DOHH2 (cell line): ENCODE measurements at regions not wholly inside any gene's neighbourhood (a gene's known extent, or its start where the extent isn't known, plus 50 kb on each side); places are given as distances from the start of the nearest gene placed in this dataset.

ENCODE experiments used
- H3F3A ChIP-seq: fragments of 200-600 bp; sonication (generic), shearing (Covaris generic); 2 replicates; pipeline ENCODE4 v1.6.0; 2016; ENCODE audit warnings: antibody characterized with exemption, mild to moderate bottlenecking; ENCODE audit not compliant: control insufficient read depth, insufficient read depth
- H3K27ac ChIP-seq: fragments of 200-600 bp; sonication (generic); 2 replicates; pipeline ENCODE4 v1.5.1; 2014; ENCODE audit warnings: low read depth, mild to moderate bottlenecking, low read length, moderate library complexity
- H3K27me3 ChIP-seq: fragments of 200-600 bp; sonication (generic); 2 replicates; pipeline ENCODE4 v1.6.1; 2014; ENCODE audit warnings: mild to moderate bottlenecking, low read length, mixed read lengths; ENCODE audit not compliant: control insufficient read depth
- H3K36me3 ChIP-seq: fragments of 200-600 bp; sonication (generic); 2 replicates; pipeline ENCODE4 v1.6.1; 2014; ENCODE audit warnings: mild to moderate bottlenecking, low read length, moderate library complexity, mixed read lengths; ENCODE audit not compliant: control insufficient read depth
- H3K4me1 ChIP-seq: fragments of 200-600 bp; sonication (generic); 2 replicates; pipeline ENCODE4 v1.6.1; 2014; ENCODE audit warnings: mild to moderate bottlenecking, low read length, mixed read lengths; ENCODE audit not compliant: control insufficient read depth
- H3K4me2 ChIP-seq: fragments of 200-600 bp; sonication (generic); 2 replicates; pipeline ENCODE4 v1.6.0; 2014; ENCODE audit warnings: mild to moderate bottlenecking, low read length, moderate library complexity
- H3K4me3 ChIP-seq: fragments of 200-600 bp; sonication (generic); 2 replicates; pipeline ENCODE4 v1.5.1; 2014; ENCODE audit warnings: mild to moderate bottlenecking, low read length, mixed read lengths
- H3K79me2 ChIP-seq: fragments of 200-600 bp; sonication (generic); 2 replicates; pipeline ENCODE4 v1.6.1; 2014; ENCODE audit warnings: mild to moderate bottlenecking, low read length, mixed read lengths; ENCODE audit not compliant: control insufficient read depth
- H3K9me2 ChIP-seq: fragments of 200-600 bp; sonication (generic); replicated peaks from 2 replicates; pipeline ENCODE4 v1.6.1; 2014; ENCODE audit warnings: mild to moderate bottlenecking, low read length, mixed read lengths; ENCODE audit not compliant: control insufficient read depth
- H3K9me3 ChIP-seq: fragments of 200-600 bp; sonication (generic); 2 replicates; pipeline ENCODE4 v1.6.1; 2014; ENCODE audit warnings: antibody characterized with exemption, low read length, mixed read lengths; ENCODE audit not compliant: control insufficient read depth, insufficient read depth
- H4K20me1 ChIP-seq: fragments of 200-600 bp; sonication (generic); 2 replicates; pipeline ENCODE4 v1.6.0; 2014; ENCODE audit warnings: low read depth, mild to moderate bottlenecking, antibody characterized with exemption, low read length, moderate library complexity; ENCODE audit not compliant: control insufficient read depth, insufficient read depth
- CTCF ChIP-seq: fragments of 200-600 bp; sonication (generic); IDR thresholded peaks from one replicate; pipeline ENCODE4 v1.5.1; 2014; ENCODE audit warnings: antibody characterized with exemption, mild to moderate bottlenecking, low read depth, low read length; ENCODE audit not compliant: poor library complexity, severe bottlenecking
- EZH2phosphoT487 ChIP-seq: fragments of 200-600 bp; sonication (generic); IDR thresholded peaks from 2 replicates; pipeline ENCODE4 v1.6.1; 2017; ENCODE audit warnings: borderline replicate concordance, mild to moderate bottlenecking, antibody characterized with exemption, low read length, moderate library complexity, mixed read lengths

- Histone ChIP-seq H3K27me3 (no peaks in the 10 kb centered on the region), H4K20me1 (no peaks in the 10 kb centered on the region), H3K9me3 (no peaks in the 10 kb centered on the region), H3K9me2 (no peaks in the 10 kb centered on the region), H3K4me2 (no peak overlapping the region), H3F3A (no peaks in the 10 kb centered on the region), H3K4me1 (no peaks in the 10 kb centered on the region), H3K27ac (no peak overlapping the region), H3K4me3 (no peak overlapping the region), H3K79me2 (no peaks in the 10 kb centered on the region), H3K36me3 (no peaks in the 10 kb centered on the region)
- no peak for TF ChIP-seq CTCF
- no peak for TF ChIP-seq EZH2phosphoT487
These were observed 599.0 kb downstream of the CSNK1G3 start for GRCh38 chr5:124110942-124111341.

- Histone ChIP-seq H3K36me3 (no peaks in the 10 kb centered on the region), H3K79me2 (no peaks in the 10 kb centered on the region), H3K4me2 (no peak overlapping the region), H3K27ac (no peak overlapping the region), H3K4me3 (no peak overlapping the region), H3K9me2 (no peaks in the 10 kb centered on the region), H4K20me1 (no peaks in the 10 kb centered on the region), H3K9me3 (no peaks in the 10 kb centered on the region), H3K4me1 (no peaks in the 10 kb centered on the region), H3K27me3 (no peaks in the 10 kb centered on the region), H3F3A (no peaks in the 10 kb centered on the region)
- TF ChIP-seq CTCF (no peak), EZH2phosphoT487 (no peak)
These were observed 593.3 kb downstream of the CSNK1G3 start for GRCh38 chr5:124105326-124105725.

- Histone ChIP-seq H3K27ac (no peak overlapping the region), H3K4me2 (no peak overlapping the region), H3K36me3 (no peaks in the 10 kb centered on the region), H3F3A (no peaks in the 10 kb centered on the region), H4K20me1 (no peaks in the 10 kb centered on the region), H3K79me2 (no peaks in the 10 kb centered on the region), H3K9me3 (no peaks in the 10 kb centered on the region), H3K9me2 (no peaks in the 10 kb centered on the region), H3K4me3 (no peak overlapping the region), H3K27me3 (no peaks in the 10 kb centered on the region), H3K4me1 (no peaks in the 10 kb centered on the region)
- TF ChIP-seq CTCF, result no peak
- no peak for TF ChIP-seq EZH2phosphoT487
These were observed 592.8 kb downstream of the CSNK1G3 start for GRCh38 chr5:124104821-124105220.

- TF ChIP-seq CTCF (no peak), EZH2phosphoT487 (no peak)
These were observed 592.4 kb downstream of the CSNK1G3 start for GRCh38 chr5:124104344-124104743.

More at GRCh38 chr5:124104344-124104743, 592.4 kb downstream of the CSNK1G3 start:
- Histone ChIP-seq H3K4me1 (no peaks in the 10 kb centered on the region), H3K27me3 (no peaks in the 10 kb centered on the region), H3F3A (no peaks in the 10 kb centered on the region), H3K9me2 (no peaks in the 10 kb centered on the region), H3K36me3 (no peaks in the 10 kb centered on the region), H3K27ac (no peak overlapping the region), H3K4me2 (no peak overlapping the region), H3K79me2 (no peaks in the 10 kb centered on the region), H3K4me3 (no peak overlapping the region), H4K20me1 (no peaks in the 10 kb centered on the region), H3K9me3 (no peaks in the 10 kb centered on the region)
